ENCODE measurements at regions not wholly inside any gene's neighbourhood (a gene's known extent, or its start where the extent isn't known, plus 50 kb on each side); places are given as distances from the start of the nearest gene placed in this dataset.

DNA sequence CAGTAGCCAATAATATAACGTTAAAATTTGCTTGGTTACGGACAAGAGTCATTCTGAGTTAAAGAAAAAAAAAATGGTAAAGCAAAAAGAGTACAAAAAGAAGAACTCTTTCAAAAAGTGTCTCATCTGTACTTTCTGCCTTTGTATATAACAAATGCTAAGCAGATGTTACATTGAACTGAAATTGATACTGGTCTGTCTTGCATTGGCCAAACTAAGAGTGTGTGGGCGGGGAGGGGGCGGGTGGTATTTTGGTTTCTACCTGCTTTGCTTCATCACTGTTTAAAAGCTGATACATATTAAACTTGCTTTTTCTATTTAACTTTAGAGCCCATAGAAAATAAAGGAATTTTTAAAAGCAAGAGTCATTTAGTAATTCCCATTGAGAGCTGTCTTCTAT is 215.0 kb upstream of the THBS1 start:
- no peak for DNase-seq

DNA sequence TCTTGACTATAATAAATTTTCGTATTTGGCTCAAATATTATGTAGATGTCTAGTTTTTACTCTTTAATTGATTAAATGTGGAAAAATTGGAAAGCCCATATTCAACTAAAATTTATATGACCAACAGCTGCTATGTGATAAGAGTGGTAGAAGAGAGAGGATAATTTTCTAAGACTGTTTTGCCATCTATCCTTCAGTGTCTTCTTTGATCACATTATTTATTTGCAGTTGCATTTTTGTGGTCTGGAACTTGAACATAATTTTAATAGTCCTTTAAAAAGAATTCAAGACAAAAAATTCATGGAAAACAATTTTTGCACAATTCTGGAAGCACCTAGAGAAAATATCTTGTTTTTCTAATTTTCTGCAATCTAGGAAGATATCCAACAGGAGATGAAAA is 213.3 kb upstream of the THBS1 start:
- DNase-seq: no peak

GRCh38 chr15:39369768-39370167 is 211.1 kb upstream of the THBS1 start:
- no peak for DNase-seq

- DNase-seq: no peak
Measured at GRCh38 chr15:39376371-39376909, 204.4 kb upstream of the THBS1 start.

DNA sequence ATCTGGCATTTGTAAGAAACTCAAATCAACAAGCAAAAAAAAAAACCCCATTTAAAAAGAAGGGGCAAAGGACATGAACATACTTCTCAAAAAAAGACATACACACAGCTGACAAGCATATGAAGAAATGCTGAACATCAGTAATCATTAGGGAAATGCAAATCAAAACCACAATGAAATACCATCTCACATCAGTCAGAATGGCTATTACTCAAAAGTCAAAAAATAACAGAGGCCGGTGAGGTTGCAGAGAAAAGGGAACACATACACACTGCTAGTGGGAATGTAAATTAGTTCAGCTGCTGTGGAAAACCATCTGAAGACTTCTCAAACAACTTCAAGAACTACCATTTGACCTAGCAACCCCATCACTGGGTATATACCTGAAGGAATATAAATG is 199.4 kb upstream of the THBS1 start:
- no peak for DNase-seq

DNA sequence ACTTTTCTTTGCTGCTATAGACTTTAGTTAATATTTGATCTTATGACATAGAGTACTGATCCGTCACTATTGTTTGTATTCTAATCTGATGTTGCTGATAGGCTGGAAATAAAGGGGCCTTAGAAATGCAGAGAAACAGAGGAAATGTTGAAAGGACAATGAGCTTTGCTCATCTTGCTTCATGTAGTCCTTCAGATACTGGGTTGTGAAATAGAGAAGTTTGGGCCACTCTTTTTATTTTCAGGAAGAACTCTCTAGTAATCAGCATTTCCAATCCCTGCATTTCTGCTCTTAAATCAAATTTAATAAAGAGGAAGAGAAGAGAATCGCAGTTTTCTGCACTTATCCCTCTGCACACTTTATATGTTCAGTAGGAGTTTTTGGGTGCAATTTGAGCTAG is 192.8 kb upstream of the THBS1 start:
- no peak for DNase-seq

DNA sequence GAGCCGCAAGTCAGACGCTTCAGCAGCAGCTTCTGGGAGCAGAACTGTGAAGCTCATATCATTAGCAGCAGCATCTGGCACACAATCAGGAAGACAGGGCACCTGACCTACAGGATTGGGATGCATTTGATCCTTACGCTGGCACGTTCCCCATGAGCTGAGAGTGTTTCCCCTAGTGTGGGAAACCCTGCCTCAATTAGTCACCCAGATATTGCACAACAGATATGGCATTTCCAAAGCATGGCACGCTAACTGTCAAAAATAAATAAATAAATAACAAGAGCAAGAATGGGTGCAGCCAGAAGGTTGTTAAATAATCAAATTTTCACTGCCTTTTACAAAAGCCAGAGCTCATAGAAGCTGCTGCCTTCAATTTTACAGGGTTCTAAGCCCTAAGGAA is 189.6 kb upstream of the THBS1 start:
- DNase-seq: no peak

- DNase-seq: no peak
Measured at GRCh38 chr15:39392469-39393047, 188.3 kb upstream of the THBS1 start.

GRCh38 chr15:39393575-39394335 is 187.1 kb upstream of the THBS1 start:
- DNase-seq: no peak

DNA sequence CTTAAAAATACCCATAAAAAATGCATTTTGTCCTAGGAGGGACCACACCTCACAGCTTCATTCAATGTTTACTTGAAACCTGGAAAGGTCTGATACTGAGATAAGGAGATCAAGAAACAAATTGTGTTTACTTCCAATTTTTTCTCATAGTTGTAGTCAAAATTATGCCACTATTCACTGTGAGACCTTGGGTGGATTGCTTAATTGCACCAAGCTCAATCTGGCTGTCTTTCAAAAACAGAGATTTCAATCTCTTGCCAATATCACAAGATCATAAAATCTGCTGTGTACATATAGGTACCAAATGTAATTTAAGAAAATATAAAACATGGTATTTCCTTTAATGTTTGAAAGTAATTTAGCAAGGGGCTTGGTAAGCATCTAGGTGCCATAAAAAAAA is 186.4 kb upstream of the THBS1 start:
- DNase-seq: no peak

DNA sequence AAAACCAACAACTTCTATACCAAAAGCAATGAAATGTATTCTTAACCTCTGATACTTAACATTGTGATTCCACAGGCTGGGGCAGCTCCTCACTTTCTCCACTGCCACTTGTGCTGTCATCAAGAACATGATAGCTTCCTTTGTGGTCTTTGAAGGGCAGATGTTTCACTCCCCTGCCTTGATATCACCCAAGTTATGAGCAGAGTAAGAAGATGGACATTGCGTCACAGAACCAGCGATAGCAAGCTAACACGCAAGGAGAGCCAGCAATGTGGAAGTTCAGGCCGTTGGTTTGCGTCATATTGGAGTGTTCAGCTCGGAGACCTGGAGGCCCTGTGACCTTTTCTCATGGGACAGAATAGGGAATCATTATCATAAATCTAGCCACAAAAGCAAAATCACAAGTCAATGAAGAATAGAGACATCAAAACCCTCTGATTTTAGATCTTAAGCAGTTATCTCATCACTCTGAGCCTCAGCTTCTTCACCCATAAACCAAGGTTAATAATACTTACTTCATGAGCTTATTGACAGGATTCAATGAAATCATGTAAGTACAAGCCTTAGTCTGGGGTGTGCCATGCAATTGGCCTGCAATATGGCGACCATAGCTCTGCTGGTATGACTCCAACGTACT is 183.8 kb upstream of the THBS1 start:
- no peak for DNase-seq

DNA sequence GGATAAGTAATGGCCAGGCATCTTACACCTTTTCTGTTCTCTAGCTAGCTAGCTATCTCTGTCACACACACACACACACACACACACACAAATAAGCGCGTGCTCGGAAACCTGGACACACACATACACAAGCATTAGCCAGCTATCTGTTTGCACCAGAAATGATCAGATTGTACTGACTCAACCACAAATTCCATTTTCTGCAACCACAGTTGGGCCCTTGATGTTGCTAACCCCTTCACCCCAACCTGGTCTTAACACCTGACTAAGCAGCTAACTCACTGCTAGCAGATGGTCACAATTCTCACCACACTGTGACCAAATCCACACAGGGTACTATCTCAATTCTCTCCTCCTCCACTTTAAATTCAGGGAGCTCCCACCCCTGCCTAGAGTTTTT is 183.0 kb upstream of the THBS1 start:
- no peak for DNase-seq

DNA sequence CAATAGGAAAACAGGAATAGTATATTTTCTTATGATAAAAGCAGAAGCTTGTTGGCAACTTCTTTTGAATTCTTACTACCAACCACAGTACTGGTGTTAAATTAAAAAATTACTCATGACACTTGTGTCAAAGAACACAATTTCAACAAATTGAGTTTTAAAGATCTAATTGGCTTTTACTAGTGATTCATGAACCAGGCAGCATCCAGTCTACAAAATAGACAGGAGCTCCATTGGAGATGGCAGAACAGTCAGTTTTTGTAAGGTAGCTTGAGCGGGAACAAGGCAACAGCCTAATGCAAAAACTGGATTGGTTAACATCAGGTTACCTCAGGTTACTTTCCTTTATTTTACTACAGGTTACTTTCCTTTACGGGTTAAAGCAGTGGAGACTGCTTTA is 181.3 kb upstream of the THBS1 start:
- DNase-seq: no peak

DNA sequence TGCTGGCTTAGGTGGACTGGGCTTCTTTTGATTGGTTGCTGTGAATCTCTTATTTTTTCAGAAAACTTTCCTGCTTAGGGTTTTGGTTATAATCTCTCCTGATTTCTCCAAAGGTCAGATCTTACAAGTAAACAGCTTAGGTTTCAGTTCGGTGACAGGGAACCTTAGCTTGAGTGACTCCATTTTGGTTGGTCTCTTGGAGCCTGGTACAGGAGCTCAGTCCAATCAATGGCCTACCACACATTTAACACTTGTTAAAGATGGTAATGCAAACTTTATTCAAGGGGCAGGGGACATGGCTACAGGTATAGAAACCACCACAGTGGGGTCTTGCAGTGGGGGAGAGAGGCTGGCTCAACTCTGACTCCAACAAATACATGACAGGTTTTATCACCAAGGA is 180.9 kb upstream of the THBS1 start:
- no peak for DNase-seq

DNA sequence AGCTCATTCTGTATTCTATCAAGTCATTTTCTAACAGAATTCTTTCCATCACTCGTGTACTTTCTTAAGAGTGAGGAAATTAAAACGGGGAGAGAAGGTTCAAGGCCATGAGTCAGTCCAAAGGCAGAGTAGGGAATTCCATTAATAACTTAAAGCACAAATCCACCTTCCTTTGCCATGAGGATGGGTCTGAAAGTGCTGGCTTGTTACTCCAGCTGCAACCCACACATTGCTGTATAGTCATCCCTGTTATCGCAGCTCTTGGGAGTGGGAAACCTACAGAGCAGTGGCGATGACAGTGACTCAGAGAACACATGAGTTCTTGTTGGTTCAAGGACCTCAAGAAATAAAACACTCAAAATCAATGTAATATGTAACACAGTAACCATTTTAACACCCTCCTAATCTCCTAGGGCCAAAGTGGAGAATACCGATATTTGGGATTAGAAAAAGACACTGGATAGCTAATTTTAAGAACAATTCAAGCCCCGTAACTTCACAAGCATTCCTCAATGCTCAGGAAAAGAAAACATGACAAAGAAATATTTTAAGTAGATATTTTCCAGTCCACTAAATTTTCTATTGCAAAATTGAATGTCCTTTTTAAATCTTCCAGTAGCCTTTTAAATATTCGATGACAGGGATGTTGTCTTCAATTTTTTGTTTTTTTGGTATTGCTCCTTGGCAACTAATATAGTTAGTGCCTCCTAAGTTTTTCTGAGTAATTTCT is 179.9 kb upstream of the THBS1 start:
- no peak for DNase-seq

DNA sequence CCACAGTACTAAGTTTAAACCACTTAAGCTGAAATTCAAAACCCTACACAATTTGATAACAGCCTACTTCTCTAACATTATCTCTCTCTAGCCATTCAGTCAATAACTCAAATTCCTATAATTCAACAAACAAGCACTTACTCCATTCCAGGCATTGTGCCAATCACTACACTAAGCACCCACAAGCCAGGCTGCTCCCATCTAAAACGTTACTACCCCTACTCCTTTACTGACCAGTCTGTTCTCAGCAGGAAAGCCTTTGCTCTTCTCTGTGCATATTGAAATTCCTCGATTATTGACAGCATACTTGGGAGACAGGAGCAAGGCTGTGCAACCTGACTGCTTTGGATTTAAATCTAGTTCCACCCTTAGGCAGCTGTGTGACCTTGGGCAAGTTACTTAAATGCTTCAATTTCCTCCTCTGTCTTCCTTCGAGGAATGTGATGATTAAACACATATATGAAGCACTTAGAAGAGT is 177.2 kb upstream of the THBS1 start:
- no peak for DNase-seq

DNA sequence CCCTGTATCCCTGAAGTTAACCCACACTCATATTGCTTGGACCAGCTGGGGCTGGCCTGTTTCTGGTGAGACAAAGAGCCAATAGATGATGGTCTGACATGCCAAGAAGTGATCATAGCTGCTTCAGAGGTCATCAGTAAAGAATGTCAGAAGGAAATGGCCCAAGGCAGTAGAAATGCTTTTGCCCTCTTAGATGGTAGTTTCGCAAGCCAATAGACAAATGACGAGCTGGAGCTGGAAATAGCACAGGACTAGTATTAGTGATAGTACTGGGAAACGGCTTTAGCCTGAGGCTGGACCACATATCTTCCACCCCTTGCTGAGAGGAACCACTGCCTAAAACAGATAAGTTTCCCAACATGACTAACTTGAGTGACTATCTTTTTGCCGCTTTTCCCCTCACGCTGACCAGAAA is 176.1 kb upstream of the THBS1 start:
- no peak for DNase-seq

DNA sequence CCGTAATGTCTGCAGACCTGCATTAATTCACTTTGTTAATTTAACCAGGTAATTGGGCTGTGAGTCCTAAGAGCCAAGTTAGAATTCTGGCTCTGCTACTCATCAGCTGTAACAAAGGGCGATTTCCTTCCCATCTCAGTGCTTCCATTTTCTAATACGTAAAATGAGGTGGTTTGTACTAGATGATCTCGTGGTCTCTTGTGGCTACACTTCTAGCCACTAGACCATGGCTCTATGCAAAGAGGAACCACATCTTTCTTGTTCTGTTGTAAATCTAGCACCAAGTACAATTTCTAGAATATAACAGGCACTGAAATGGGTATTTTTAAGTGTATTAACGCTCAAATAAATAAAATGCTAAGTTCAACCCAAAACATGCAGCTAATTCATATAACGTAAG is 174.4 kb upstream of the THBS1 start:
- no peak for DNase-seq

- DNase-seq: no peak
Measured at GRCh38 chr15:39407116-39407515, 173.8 kb upstream of the THBS1 start.

- DNase-seq: no peak
Measured at GRCh38 chr15:39409876-39410530, 170.9 kb upstream of the THBS1 start.

DNA sequence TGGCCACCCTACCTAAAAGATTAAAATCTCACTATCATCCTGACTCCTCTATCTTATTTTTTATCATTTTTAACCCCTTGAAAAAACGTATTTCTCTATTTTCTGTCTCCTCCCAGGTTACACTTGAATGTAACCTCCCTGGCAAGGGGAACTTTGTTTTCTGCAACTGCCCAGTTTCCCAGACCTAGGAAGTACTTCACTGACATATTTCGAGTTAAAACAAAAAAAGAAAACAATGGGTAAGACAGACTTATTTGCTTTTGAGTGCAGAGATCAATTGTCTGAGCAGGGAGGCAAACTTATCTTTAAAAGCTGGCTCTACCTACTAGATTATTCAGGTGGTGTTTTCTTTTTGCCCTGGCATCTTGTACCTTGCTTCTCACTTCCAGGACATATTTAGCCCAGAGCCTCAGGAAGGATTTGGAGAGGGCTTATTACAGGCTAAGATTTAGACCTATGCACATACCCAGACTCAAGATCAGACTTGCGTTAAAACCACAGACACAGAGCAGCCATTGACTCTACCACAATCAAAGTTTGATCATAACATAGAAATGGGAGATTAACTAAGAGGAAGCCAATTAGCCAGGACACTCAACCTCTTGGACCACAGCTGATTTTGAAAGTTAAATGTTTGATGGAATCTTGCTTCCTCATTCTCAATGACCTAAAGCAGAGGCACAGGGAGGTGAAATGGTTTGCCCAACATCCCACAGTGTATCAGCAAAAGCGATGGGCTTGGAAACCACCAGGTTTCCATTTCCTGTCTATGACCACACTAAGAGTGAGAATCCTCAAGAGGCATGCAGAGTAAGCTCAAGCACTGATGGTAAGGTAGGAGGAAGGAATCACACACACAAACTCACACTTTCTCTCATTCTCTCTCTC is 169.5 kb upstream of the THBS1 start:
- DNase-seq: peak; percentile 19

GRCh38 chr15:39413558-39413957 is 167.3 kb upstream of the THBS1 start:
- no peak for DNase-seq

All from NK-92 treated with Interleukin-12 subunit alpha and Interleukin-12 subunit beta, amount 100 ng/mL, for 24 hours (cell line).